ENCODE measurements at regions not wholly inside any gene's neighbourhood (a gene's known extent, or its start where the extent isn't known, plus 50 kb on each side); places are given as distances from the start of the nearest gene placed in this dataset.

GRCh38 chr1:215397106-215397505 lies 170.0 kb upstream of the KCTD3 start (continued):
- TF ChIP-seq INSM2 (tag by site-specific recombination; IDR thresholded peaks at IDR 0.05) (no peak), ZNF184 (tag by site-specific recombination; IDR thresholded peaks at IDR 0.05) (no peak), SCRT1 (tag by site-specific recombination; IDR thresholded peaks at IDR 0.05; ENCODE audit: borderline replicate concordance) (no peak), ZSCAN30 (tag by site-specific recombination; IDR thresholded peaks at IDR 0.05) (no peak), ZNF580 (tag by site-specific recombination; IDR thresholded peaks at IDR 0.05) (no peak)

- no peak overlapping the region for H3K4me3 ChIP-seq (ENCODE audit: low read depth, low read length)
- ChIA-PET POLR2A (no interaction called here), CTCF (no interaction called here)
- no peaks in the 10 kb centered on the region for H3K4me1 ChIP-seq (ENCODE audit: control insufficient read depth, insufficient read depth, low read length)
- H3K27ac ChIP-seq (ENCODE audit: extremely low read depth, low read depth, low read length), result no peak overlapping the region
- H3K36me3 ChIP-seq (ENCODE audit: control insufficient read depth in 2 of 2, insufficient read depth in 1 of 2, low read length in 2 of 2), result no peaks in the 10 kb centered on the region
- no peaks in the 10 kb centered on the region for H3K9me3 ChIP-seq (ENCODE audit: control insufficient read depth, insufficient read depth, low read depth, low read length)
- TF ChIP-seq YY2 (tag by site-specific recombination; IDR thresholded peaks at IDR 0.05) (no peak), MZF1 (tag by site-specific recombination; IDR thresholded peaks at IDR 0.05; ENCODE audit: borderline replicate concordance) (no peak), ZNF580 (tag by site-specific recombination; IDR thresholded peaks at IDR 0.05) (no peak), ZBTB48 (tag by site-specific recombination; IDR thresholded peaks at IDR 0.05) (no peak), PRDM2 (tag by site-specific recombination; IDR thresholded peaks at IDR 0.05; ENCODE audit: borderline replicate concordance) (no peak), ZNF626 (tag by site-specific recombination; IDR thresholded peaks at IDR 0.05) (no peak), EGR2 (tag by site-specific recombination; IDR thresholded peaks at IDR 0.05; ENCODE audit: low read depth) (no peak), ZNF677 (tag by site-specific recombination; IDR thresholded peaks at IDR 0.05) (no peak), PRDM1 (tag by site-specific recombination; IDR thresholded peaks at IDR 0.05) (no peak), REST (tag by site-specific recombination; IDR thresholded peaks at IDR 0.05) (no peak), ZFP3 (tag by site-specific recombination; IDR thresholded peaks at IDR 0.05; ENCODE audit: low read depth) (no peak), ZNF274 (IDR thresholded peaks at IDR 0.05; ENCODE audit: low read length) (no peak), ZNF274 (tag by site-specific recombination; IDR thresholded peaks at IDR 0.05; ENCODE audit: borderline replicate concordance) (no peak), ZNF473 (tag by site-specific recombination; IDR thresholded peaks at IDR 0.05) (no peak), ZNF175 (tag by site-specific recombination; IDR thresholded peaks at IDR 0.05) (no peak), CTCF (tag by site-specific recombination; IDR thresholded peaks at IDR 0.05) (no peak), ZNF248 (tag by site-specific recombination; IDR thresholded peaks at IDR 0.05) (no peak)
These were observed 169.3 kb upstream of the KCTD3 start for GRCh38 chr1:215397843-215398242.

All from HEK293 (cell line).